Activated CD4-positive, alpha-beta T cell treated with anti-CD3 and anti-CD28 coated beads, Interleukin-2, amount 10 ng/mL, durations not matched to agents 7 days and 5 days (primary cell): ENCODE measurements at regions not wholly inside any gene's neighbourhood (a gene's known extent, or its start where the extent isn't known, plus 50 kb on each side); places are given as distances from the start of the nearest gene placed in this dataset.
"Not testable (repeated sequence)": the region's sequence is repeated elsewhere in the genome, so short reads cannot be mapped to it uniquely, and the experiment has no call there.

Experiments used
- CTCF ChIA-PET: fragments of 350-600 bp; sonication (Branson Sonifier 250); formaldehyde crosslinking; loops from one replicate; lab custom pipeline; 2021; ENCODE audit warnings: antibody characterized with exemption; lab: Charles Lee
- POLR2A ChIA-PET: fragments of 350-600 bp; sonication (Branson Sonifier 250); formaldehyde crosslinking; loops from one replicate; lab custom pipeline; 2021; ENCODE audit warnings: antibody characterized with exemption; lab: Charles Lee
- DNase-seq: peaks from one replicate; pipeline ENCODE4 v3.0.0-alpha.2; 2020
- H3K27ac Mint-ChIP-seq: one replicate; pipeline ENCODE4 v1.8.0; 2021; ENCODE audit warnings: mild to moderate bottlenecking, moderate library complexity, mixed read lengths
- H3K27me3 Mint-ChIP-seq: one replicate; pipeline ENCODE4 v1.8.0; 2021; ENCODE audit warnings: mixed read lengths
- H3K36me3 Mint-ChIP-seq: one replicate; pipeline ENCODE4 v1.8.0; 2021; ENCODE audit warnings: low read depth, mixed read lengths
- H3K4me1 Mint-ChIP-seq: one replicate; pipeline ENCODE4 v1.8.0; 2021; ENCODE audit warnings: mixed read lengths
- H3K4me3 Mint-ChIP-seq: one replicate; pipeline ENCODE4 v1.8.0; 2021; ENCODE audit warnings: mild to moderate bottlenecking, moderate library complexity, mixed read lengths
- H3K9me3 Mint-ChIP-seq: one replicate; pipeline ENCODE4 v1.8.0; 2021; ENCODE audit warnings: mixed read lengths

DNA sequence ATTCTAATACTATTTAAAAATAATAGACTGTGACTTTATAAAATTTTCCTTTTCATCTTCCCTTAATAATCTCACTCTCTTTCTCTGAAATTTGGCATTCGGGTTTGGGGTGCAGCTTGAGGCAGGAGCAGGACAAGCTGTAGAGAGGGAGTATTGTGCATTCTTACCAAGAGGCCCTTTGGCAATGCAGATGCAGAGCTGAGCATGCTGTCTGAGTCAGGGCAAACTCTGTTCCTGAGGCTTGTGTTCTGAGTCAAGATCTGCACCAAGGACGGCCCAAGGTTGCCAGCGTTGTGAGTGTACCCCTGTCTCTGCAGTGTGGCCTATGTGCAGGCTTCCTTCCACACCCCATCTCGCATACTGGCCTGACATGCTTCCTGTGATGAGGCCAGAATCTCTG, 343.8 kb upstream of the FRG2C start:
- no peak overlapping the region for H3K4me3 Mint-ChIP-seq
- H3K36me3 Mint-ChIP-seq = no peaks in the 10 kb centered on the region
- H3K9me3 Mint-ChIP-seq = no peaks in the 10 kb centered on the region
- H3K4me1 Mint-ChIP-seq = no peaks in the 10 kb centered on the region
- no peak for DNase-seq
- no peak overlapping the region for H3K27ac Mint-ChIP-seq
- no peaks in the 10 kb centered on the region for H3K27me3 Mint-ChIP-seq
- ChIA-PET CTCF (no interaction called here), POLR2A (no interaction called here)

DNA sequence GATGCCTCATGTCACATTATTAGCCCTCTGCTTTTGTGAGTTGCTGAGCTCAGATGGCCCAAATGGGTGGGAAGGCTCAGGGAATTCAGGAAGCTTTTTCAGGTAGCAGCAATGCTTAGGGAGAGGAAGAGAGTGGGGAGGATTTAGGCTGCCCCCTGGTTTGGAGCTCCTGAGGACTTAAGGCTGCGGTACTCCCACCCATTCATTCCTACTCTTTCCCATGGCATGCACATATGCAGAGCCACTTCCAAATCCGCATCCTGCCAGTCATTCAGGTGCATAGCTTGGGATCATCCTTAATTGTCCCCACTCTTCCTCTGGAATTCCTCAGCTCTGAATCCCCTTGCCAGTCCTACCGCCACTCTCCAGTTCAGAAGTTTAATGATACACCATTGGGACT, 343.1 kb upstream of the FRG2C start:
- DNase-seq = no peak
- H3K36me3 Mint-ChIP-seq = no peaks in the 10 kb centered on the region
- no peaks in the 10 kb centered on the region for H3K27me3 Mint-ChIP-seq
- no peak overlapping the region for H3K27ac Mint-ChIP-seq
- ChIA-PET CTCF (no interaction called here), POLR2A (no interaction called here)
- no peaks in the 10 kb centered on the region for H3K4me1 Mint-ChIP-seq
- H3K9me3 Mint-ChIP-seq = no peaks in the 10 kb centered on the region
- H3K4me3 Mint-ChIP-seq = no peak overlapping the region

DNA sequence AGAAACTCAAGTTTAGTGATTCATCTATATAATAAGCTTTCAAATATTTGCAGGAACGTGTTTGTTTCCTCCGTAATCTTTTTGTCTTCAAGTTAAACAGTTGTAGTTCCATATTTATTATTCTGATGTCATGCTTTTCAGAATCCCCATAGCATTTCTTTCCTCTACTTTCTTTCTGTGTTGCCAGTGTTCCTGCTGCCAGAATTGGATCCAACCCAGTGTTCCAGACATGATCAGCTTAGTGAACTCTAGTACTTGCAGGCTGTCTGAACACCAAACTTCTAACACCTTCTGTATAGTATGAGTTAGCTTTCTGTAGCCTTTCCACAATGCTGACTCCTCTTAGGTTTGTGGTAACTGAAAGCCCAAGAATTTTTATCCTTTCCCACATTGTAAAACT, 340.2 kb upstream of the FRG2C start:
- POLR2A ChIA-PET, H3K27ac Mint-ChIP-seq, H3K27me3 Mint-ChIP-seq, H3K4me3 Mint-ChIP-seq, CTCF ChIA-PET, H3K4me1 Mint-ChIP-seq, H3K9me3 Mint-ChIP-seq, H3K36me3 Mint-ChIP-seq, DNase-seq: not testable (repeated sequence)

DNA sequence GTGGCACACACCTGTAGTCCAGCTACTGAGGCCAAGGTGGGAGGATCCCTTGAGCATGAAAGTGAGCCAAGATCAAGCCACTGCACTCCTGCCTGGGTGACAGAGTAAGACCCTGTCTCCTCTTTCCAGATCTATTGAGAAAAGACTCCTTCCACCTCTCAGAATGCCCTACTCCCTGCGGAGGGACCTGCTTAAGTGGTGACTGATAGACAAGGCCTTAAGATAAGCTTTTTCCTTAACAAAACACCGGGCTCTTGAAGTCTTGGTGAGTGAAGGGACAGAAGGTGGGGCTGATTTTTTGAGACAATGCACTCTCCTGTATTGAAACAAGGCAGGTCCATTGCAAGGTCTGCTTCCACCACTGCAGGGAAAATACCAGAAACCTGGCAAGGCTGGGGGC, 338.4 kb upstream of the FRG2C start:
- H3K27ac Mint-ChIP-seq = no peak overlapping the region
- POLR2A ChIA-PET = no interaction called here
- H3K27me3 Mint-ChIP-seq = no peaks in the 10 kb centered on the region
- DNase-seq = no peak
- H3K4me1 Mint-ChIP-seq = no peaks in the 10 kb centered on the region
- CTCF ChIA-PET = no interaction called here
- no peak overlapping the region for H3K4me3 Mint-ChIP-seq
- H3K9me3 Mint-ChIP-seq = no peaks in the 10 kb centered on the region
- no peaks in the 10 kb centered on the region for H3K36me3 Mint-ChIP-seq

DNA sequence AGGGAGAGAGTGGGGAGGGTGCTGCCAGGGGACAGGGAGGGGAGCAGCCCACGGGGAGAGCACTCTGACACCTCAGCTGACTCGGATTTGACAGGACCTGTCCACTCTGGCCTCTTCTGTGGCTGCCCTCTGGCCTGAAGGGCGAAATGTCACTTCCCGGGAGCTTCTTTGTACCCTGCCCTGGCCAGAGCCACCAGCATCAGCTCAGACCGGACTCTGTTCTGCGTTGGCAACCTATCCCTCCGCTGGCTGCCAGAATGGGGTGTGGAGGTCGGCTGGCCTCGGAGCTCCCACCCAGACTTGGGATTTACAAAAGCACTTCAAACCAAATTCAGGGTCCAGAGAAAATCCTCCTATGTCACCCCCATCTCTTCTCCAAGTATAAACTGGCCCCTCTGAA, 336.7 kb upstream of the FRG2C start:
- Mint-ChIP-seq H3K4me3 (no peak overlapping the region), H3K36me3 (no peaks in the 10 kb centered on the region), H3K27ac (no peak overlapping the region), H3K27me3 (no peaks in the 10 kb centered on the region), H3K9me3 (no peaks in the 10 kb centered on the region), H3K4me1 (no peaks in the 10 kb centered on the region)
- CTCF ChIA-PET = no interaction called here
- POLR2A ChIA-PET = no interaction called here
- no peak for DNase-seq

DNA sequence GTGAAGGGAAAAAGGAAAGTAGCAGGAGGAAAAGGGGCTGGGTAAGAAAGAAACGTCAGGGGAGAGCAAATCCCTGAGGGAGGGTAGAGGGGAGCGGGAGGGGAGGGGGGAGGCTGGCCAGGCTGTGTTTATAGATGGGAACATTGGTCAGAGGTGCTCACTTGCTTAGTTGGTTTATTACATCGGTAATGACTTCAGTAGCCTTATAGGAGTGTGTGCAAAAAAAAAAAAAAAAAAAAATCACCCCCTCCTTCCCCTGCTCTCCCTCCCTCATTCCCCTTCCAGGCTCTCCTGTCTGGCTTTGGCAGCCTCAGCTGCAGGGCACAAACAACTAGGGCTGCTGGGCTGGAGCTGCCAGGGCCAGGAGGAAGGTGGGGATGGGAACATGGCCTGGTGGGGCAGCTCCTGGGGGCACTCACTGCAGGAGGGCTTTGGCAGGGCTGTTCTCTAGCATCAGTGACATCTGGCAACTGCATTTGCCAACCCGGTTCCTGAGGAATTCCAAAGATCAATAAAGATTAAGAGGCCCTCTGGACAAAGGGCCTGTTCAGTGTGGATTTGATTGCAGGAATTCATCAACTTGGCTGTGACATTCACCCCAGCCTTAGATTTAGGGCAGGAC, 334.5 kb upstream of the FRG2C start:
- H3K4me1 Mint-ChIP-seq = no peaks in the 10 kb centered on the region
- H3K36me3 Mint-ChIP-seq = no peaks in the 10 kb centered on the region
- H3K27ac Mint-ChIP-seq = no peak overlapping the region
- POLR2A ChIA-PET = no interaction called here
- H3K9me3 Mint-ChIP-seq = no peaks in the 10 kb centered on the region
- no peak for DNase-seq
- CTCF ChIA-PET = no interaction called here
- H3K4me3 Mint-ChIP-seq = no peak overlapping the region
- no peaks in the 10 kb centered on the region for H3K27me3 Mint-ChIP-seq

DNA sequence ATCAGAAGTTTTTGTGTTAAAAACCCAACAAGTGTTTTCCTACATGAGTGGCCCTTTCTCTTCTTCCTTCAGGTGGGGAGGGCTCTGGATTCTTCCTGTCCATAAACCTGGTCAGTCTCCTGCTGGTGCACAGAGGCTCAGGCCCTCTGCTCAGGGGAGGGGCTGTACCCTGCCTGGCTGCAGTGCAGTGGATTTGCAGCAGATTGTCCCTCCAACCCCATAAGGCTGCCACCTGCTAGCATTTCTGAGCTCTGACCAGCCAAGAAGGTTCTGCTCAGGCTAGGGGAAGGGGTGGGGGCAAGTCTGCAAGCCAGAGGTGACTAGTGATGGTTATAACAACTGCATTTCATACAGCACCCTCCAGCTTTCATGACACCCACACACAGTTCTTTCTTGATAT, 333.7 kb upstream of the FRG2C start:
- CTCF ChIA-PET, H3K27me3 Mint-ChIP-seq, H3K27ac Mint-ChIP-seq, H3K9me3 Mint-ChIP-seq, H3K4me1 Mint-ChIP-seq, DNase-seq, H3K4me3 Mint-ChIP-seq, POLR2A ChIA-PET, H3K36me3 Mint-ChIP-seq: not testable (repeated sequence)

DNA sequence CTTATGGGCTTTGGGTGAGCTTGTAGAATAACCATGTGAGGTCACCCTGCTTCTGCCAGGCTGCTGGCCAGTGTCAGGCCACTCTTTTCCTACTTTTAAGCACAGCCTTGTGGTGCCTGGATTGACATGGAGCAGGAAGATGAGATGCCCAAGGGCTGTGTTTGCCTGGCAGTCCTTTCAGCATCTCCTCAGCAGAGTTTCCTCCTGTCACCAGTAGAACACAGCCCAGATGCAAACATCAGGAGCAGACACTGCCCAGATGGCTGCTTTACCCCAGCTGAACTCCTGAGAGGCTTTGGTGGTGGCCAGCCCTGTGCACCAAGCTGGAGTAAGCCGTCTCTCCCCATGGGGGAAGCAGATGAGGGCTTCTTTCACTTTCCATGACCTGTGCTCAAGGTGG, 332.0 kb upstream of the FRG2C start:
- H3K4me3 Mint-ChIP-seq, H3K36me3 Mint-ChIP-seq, H3K9me3 Mint-ChIP-seq, H3K4me1 Mint-ChIP-seq, POLR2A ChIA-PET, H3K27ac Mint-ChIP-seq, DNase-seq, CTCF ChIA-PET, H3K27me3 Mint-ChIP-seq: not testable (repeated sequence)

DNA sequence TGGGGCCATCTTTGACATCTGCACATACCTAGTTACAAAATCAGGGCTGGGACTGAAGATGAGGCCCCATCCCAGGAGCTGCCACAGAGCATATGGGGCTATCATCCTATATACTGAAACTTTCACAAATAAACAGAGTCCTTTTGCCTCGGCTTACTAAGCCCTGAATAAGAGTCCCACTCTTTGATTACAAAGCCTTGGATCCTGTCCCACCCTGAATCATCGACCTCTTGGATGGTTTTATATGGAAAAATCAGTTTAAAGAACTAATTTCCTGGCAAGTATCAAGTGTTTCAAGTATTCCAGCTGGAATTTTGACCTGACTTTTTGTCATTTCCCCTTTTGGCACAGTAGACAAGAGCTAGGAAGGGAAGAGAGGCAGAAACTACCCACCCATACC, 331.3 kb upstream of the FRG2C start:
- DNase-seq = no peak
- peaks cover 2% of the 10 kb centered on the region for H3K9me3 Mint-ChIP-seq
- H3K27ac Mint-ChIP-seq = no peak overlapping the region
- no peak overlapping the region for H3K4me3 Mint-ChIP-seq
- ChIA-PET CTCF (no interaction called here), POLR2A (no interaction called here)
- no peaks in the 10 kb centered on the region for H3K4me1 Mint-ChIP-seq
- no peaks in the 10 kb centered on the region for H3K27me3 Mint-ChIP-seq
- H3K36me3 Mint-ChIP-seq = no peaks in the 10 kb centered on the region

DNA sequence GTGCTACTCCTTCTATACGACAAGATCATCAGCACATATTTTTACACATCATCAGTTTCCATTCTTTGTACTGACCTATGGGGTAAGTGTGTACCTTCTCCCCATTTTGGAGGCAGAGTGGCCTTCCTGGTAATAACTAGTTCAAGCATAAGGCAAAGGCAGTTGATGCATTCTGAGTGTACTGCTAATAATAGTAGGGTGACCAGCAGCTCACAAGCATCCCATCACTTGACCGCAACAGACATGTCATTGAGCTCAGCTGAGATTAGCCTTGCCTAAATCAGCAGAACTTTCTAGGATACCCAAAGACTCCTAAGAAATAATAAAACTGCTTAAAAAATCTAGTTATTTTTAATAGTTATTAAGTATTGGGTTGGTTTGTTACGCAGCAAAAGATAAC, 329.8 kb upstream of the FRG2C start:
- Mint-ChIP-seq H3K4me3 (no peak overlapping the region), H3K27ac (no peak overlapping the region), H3K4me1 (no peaks in the 10 kb centered on the region), H3K27me3 (no peaks in the 10 kb centered on the region), H3K36me3 (no peaks in the 10 kb centered on the region), H3K9me3 (peaks cover 2% of the 10 kb centered on the region)
- POLR2A ChIA-PET = no interaction called here
- CTCF ChIA-PET = no interaction called here
- DNase-seq = no peak

DNA sequence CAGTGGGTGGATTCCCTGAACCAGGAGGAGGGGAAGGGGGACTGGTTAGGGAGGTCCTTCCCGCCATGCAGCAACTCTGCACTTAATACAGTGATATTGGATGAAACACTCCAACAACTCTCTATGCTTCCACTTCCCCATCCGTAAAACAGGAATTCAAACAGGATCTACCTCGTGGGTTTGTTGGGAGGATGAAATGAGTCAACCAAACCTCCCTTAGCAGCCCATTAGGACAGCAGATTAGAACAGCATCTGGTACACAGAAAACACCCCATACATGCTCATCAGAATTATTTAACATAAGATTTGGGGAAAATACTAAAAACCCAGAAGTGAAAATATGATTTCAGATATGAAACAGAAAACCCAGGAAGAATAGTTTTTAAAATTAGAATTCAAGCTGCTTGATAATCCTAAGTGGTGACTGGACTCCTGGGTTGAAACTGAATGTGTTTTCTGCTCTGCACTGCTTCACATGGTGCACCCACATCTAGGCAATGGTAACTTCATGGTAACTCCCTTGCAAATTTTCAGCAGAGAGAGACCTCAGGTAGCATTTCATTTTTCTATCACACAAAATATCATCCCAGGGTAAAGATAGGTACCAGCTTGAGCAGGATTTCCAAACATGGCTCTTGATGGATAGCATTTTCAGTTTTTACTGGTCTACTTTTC, 326.8 kb upstream of the FRG2C start:
- no peaks in the 10 kb centered on the region for H3K27me3 Mint-ChIP-seq
- H3K36me3 Mint-ChIP-seq = no peaks in the 10 kb centered on the region
- H3K4me1 Mint-ChIP-seq = no peaks in the 10 kb centered on the region
- no peak overlapping the region for H3K27ac Mint-ChIP-seq
- peaks cover 2% of the 10 kb centered on the region for H3K9me3 Mint-ChIP-seq
- H3K4me3 Mint-ChIP-seq = no peak overlapping the region
- POLR2A ChIA-PET = interaction anchor here (0.7 kb wide), 1 partner anchor 20 kb away, joined by 3 read pairs; no protein-coding TSS in a partner anchor
- no peak for DNase-seq
- CTCF ChIA-PET = no interaction called here

- Mint-ChIP-seq H3K27me3 (no peaks in the 10 kb centered on the region), H3K36me3 (no peaks in the 10 kb centered on the region), H3K4me3 (no peak overlapping the region), H3K27ac (no peak overlapping the region), H3K9me3 (peaks cover 2% of the 10 kb centered on the region), H3K4me1 (no peaks in the 10 kb centered on the region)
- ChIA-PET CTCF (no interaction called here), POLR2A (interaction anchor here (0.7 kb wide), 1 partner anchor 19 kb away, joined by 3 read pairs; no protein-coding TSS in a partner anchor)
- DNase-seq = no peak
Measured at GRCh38 chr3:75338342-75338741, 325.8 kb upstream of the FRG2C start.

DNA sequence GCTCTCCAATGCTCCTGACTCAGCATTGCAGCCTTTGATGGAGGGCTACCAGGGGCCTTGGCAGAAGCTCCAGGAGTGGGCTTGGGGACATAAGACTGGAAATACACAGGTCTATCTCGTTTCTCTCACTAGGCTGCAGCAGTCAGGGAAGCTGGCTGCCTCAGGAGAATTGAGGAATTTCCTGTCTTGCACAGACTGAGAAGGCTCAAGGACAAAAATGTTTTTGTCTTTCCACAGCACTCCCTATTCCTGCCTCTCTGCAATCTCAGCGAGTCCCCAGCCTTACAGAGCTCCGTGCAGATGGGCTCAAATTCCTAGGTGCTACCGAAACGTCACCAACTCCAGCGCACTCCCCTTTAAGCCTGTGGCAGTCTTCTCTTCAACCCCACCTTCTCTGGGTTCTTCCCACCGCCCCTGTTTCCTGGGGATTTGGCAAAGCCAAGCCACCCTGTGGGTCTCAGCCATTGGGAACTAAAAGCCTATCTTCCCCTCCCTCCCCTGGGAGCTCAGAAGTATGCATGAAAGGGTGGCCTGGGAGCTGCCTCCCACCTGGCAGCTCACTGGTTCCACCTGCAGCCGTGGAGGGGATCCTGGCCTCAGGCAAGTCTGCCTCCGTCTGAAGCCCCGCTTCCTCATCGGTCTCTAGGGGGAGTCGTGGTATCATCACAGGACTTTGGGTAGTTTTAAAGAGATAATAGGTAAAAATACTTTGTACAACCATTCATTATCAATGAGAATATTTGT, 322.6 kb upstream of the FRG2C start:
- Mint-ChIP-seq H3K36me3 (no peaks in the 10 kb centered on the region), H3K27me3 (no peaks in the 10 kb centered on the region), H3K4me1 (no peaks in the 10 kb centered on the region), H3K4me3 (no peak overlapping the region), H3K27ac (no peak overlapping the region), H3K9me3 (no peaks in the 10 kb centered on the region)
- no peak for DNase-seq
- POLR2A ChIA-PET = no interaction called here
- CTCF ChIA-PET = no interaction called here
